Hematopoietic multipotent progenitor cell treated with erythropoietin and hydrocortisone succinate and interleukin-3 and kit ligand, for 17 days (in vitro differentiated cells): ENCODE measurements at regions not wholly inside any gene's neighbourhood (a gene's known extent, or its start where the extent isn't known, plus 50 kb on each side); places are given as distances from the start of the nearest gene placed in this dataset.

ENCODE experiments used
- DNase-seq: peaks from one replicate; pipeline ENCODE4 v3.0.0-alpha.2; 2015; ENCODE audit warnings: low spot score

- no peak for DNase-seq
Measured at GRCh38 chr5:175805256-175806011, 65.9 kb upstream of the CPLX2 start.

- DNase-seq, result no peak
Measured at GRCh38 chr5:175808711-175809110, 62.7 kb upstream of the CPLX2 start.

GRCh38 chr5:175809531-175810121, 61.8 kb upstream of the CPLX2 start:
- no peak for DNase-seq

GRCh38 chr5:175810457-175810856, 60.9 kb upstream of the CPLX2 start:
- DNase-seq, result no peak

GRCh38 chr5:175811589-175811988, 59.8 kb upstream of the CPLX2 start:
- no peak for DNase-seq

GRCh38 chr5:175813943-175814630, 57.3 kb upstream of the CPLX2 start:
- no peak for DNase-seq

GRCh38 chr5:175814691-175815090, 56.7 kb upstream of the CPLX2 start:
- no peak for DNase-seq

GRCh38 chr5:175815126-175815913, 56.1 kb upstream of the CPLX2 start:
- no peak for DNase-seq

GRCh38 chr5:175816348-175816747, 55.0 kb upstream of the CPLX2 start:
- no peak for DNase-seq

GRCh38 chr5:175819090-175819425, 52.3 kb upstream of the CPLX2 start:
- DNase-seq, result no peak

GRCh38 chr5:175820230-175820629, 51.1 kb upstream of the CPLX2 start:
- no peak for DNase-seq
